Breast epithelium (tissue), 3 donors: ENCODE measurements at regions not wholly inside any gene's neighbourhood (a gene's known extent, or its start where the extent isn't known, plus 50 kb on each side); places are given as distances from the start of the nearest gene placed in this dataset.

Experiments used
- CTCF ChIP-seq, 3 donors: fragments of 450-650 bp; IDR thresholded peaks; one replicate each; pipeline ENCODE4 v1.5.1; 2016 to 2017; ENCODE audit warnings: antibody characterized with exemption in 3 of 3, mild to moderate bottlenecking in 3 of 3, moderate library complexity in 3 of 3
- POLR2A ChIP-seq: fragments of 450-650 bp; IDR thresholded peaks from one replicate; pipeline ENCODE4 v1.6.1; 2016; ENCODE audit warnings: antibody characterized with exemption, mild to moderate bottlenecking, moderate library complexity
- POLR2AphosphoS5 ChIP-seq, 3 donors: sonication (generic); formaldehyde crosslinking; IDR thresholded peaks; one replicate each; pipeline ENCODE4 v1.6.1; 2017; ENCODE audit warnings: antibody characterized with exemption in 3 of 3

- TF ChIP-seq CTCF (IDR thresholded peaks at IDR 0.05) = no peak
- TF ChIP-seq POLR2A = no peak
- no peak for TF ChIP-seq POLR2AphosphoS5 (IDR thresholded peaks at IDR 0.05)
Measured at GRCh38 chr6:14992382-14992781, 253.5 kb upstream of the JARID2 start.
